ENCODE measurements at regions not wholly inside any gene's neighbourhood (a gene's known extent, or its start where the extent isn't known, plus 50 kb on each side); places are given as distances from the start of the nearest gene placed in this dataset.
A peak's percentile ranks its signal among the peaks of the same experiment; 100 is the strongest.
"Not testable (repeated sequence)": the region's sequence is repeated elsewhere in the genome, so short reads cannot be mapped to it uniquely, and the experiment has no call there.

DNA sequence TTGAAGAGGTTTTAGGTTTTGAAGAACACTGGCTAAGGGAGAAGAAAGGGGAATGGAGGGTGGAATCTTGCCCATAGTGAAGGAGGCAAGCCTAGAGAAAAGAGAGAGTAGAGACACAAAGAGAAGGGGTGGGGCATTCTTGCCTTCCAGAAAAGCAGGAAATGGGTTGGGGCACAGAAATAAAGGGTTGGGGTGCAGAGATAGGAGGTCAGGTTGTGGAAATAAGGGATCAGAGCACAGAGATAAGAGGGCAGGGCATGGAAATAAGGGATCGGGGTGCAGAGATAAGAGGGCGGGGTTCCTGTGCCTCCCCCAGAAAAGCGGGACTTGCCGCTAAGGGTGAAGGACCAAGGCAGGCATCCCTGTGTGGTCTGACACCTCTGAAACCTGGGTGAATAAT is 69.9 kb downstream of the ALG1L2 start:
- H3K4me1 Mint-ChIP-seq, H3K27ac Mint-ChIP-seq, H3K27me3 Mint-ChIP-seq, H3K4me3 Mint-ChIP-seq: not testable (repeated sequence)
- Mint-ChIP-seq H3K9me3 (peaks cover 2 to 18% (median 3%) of the 10 kb centered on the region in 3 donors), H3K36me3 (peaks cover 14% of the 10 kb centered on the region)

DNA sequence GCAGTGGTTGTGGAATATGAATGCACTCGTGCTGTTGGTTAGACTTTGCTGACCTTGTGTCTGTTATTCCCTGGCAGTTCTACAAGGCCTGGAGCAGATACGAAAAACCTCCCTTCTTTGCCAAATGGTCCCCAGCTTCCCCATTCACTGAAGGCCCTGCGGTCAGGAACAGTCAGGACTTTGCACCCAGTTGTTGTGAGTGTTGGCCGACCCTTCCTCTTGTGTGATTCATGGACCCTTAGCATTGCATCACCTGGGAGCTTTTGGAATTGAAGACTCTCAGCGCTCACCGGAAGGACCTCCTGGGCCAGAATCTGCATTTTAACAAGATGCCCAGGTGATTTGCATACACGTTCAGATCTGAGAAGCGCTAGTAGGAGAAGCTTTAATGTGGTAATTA is 71.6 kb downstream of the ALG1L2 start:
- H3K9me3 Mint-ChIP-seq, result peaks cover 2 to 18% (median 3%) of the 10 kb centered on the region in 3 donors
- peaks cover 14% of the 10 kb centered on the region for H3K36me3 Mint-ChIP-seq
- H3K27me3 Mint-ChIP-seq, H3K4me3 Mint-ChIP-seq, H3K4me1 Mint-ChIP-seq, H3K27ac Mint-ChIP-seq: not testable (repeated sequence)

DNA sequence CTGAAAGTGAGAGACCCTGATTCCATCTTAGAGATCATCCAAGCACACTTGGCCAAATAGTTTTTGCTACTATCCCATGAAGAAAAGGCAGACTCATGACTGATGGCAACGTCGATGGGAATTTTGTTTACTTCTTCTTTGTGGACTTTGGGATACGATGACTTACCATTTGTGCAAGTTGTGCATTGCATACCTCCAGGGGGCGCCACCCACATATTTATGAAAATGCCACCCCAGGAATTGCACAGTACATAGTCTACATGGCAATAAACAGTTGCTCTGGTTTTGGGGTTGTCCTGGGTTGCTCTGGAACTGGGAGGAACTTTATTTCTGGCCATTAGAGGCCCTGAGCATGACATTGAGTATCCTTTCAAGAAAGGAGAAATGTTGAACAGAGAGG is 73.8 kb downstream of the ALG1L2 start:
- H3K4me1 Mint-ChIP-seq, H3K4me3 Mint-ChIP-seq, H3K27ac Mint-ChIP-seq, H3K36me3 Mint-ChIP-seq, H3K27me3 Mint-ChIP-seq: not testable (repeated sequence)
- peaks cover 0 to 13% (median 3%) of the 10 kb centered on the region in 3 donors for H3K9me3 Mint-ChIP-seq

DNA sequence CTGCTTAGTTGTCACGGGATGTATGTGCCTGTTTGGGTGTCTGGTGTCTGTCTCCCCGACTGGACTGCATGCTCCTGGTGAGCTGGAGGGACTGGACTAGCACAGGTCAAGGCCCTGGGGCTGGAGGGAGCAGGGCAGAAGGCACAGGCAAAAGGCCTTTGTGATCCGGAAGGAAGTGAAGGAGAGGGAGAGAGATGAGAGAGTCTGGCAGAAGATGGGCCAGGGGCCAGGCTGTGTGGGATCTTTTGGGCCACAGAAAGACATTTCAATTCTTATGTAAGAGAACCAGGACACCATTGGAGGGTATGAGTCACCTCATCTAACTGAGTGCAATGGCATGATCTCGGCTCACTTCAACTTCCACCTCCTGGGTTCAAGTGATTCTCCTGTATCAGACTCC is 85.2 kb downstream of the ALG1L2 start:
- H3K27me3 Mint-ChIP-seq, H3K27ac Mint-ChIP-seq, H3K36me3 Mint-ChIP-seq, H3K4me3 Mint-ChIP-seq, H3K9me3 Mint-ChIP-seq, H3K4me1 Mint-ChIP-seq: not testable (repeated sequence)

DNA sequence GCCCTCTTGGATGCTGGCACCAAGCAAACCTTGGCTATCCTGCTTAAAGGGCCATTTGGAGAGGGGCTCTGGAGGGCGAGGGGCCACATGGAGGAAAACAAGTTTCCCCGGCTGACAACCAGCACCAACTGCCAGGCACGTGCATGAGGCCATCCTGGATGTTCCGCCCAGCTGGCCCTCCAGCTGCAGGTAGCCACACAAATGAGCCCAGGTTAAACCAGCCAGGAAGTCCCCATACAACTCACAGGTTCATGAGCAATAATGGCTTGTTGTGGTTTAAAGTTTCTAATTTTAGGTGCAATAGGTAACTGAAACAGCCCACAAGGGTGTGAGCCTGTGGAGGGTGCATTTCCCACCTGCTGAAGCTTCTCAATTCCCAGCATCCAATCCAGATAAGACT is 93.6 kb downstream of the ALG1L2 start:
- not testable (repeated sequence) for H3K27me3 Mint-ChIP-seq, H3K9me3 Mint-ChIP-seq, H3K36me3 Mint-ChIP-seq, H3K27ac Mint-ChIP-seq, H3K4me3 Mint-ChIP-seq
- peaks cover 11 to 13% (median 11%) of the 10 kb centered on the region in 3 donors for H3K4me1 Mint-ChIP-seq

DNA sequence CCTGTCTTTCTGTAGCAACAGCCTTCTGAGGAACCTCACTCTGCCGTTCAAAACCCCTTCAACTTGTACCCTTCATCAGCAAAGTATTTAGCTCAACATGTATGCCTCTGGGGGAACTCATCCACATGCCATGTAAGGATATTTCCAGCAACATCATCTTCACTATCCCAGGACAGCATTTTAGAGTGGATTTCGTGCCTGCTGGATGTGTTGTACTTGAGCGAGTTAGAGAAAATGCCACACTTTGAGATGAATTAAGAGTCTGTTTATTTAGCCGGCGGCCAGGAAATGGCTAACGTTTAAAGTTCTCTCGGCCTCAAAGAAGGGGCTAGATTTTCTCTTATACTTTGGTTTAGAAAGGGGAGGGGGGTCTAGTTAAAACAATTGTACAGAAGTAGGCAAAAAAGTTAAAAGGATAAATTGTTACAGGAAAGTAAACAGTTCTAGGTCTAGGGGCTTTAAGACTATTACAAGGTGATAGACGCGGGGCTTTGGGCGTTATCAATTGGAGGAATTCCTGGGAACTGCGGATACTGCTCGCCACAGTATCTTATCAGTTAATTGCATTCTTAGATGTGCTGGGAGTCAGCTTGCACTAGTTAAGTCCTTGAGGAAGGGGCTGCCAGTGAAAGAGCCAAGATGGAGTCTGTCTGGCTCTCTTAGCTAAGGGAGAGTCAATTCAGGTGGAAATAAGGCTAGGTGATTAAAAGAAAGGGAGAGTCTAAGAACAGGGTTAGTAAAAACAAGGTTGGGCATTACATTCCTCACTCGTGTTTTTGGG is 95.0 kb downstream of the ALG1L2 start:
- not testable (repeated sequence) for H3K9me3 Mint-ChIP-seq, H3K27me3 Mint-ChIP-seq, H3K4me3 Mint-ChIP-seq, H3K36me3 Mint-ChIP-seq
- Mint-ChIP-seq H3K4me1 (peaks cover 11 to 13% (median 11%) of the 10 kb centered on the region in 3 donors), H3K27ac (peak overlapping the region in 1 of 3 donors; percentile 33)

DNA sequence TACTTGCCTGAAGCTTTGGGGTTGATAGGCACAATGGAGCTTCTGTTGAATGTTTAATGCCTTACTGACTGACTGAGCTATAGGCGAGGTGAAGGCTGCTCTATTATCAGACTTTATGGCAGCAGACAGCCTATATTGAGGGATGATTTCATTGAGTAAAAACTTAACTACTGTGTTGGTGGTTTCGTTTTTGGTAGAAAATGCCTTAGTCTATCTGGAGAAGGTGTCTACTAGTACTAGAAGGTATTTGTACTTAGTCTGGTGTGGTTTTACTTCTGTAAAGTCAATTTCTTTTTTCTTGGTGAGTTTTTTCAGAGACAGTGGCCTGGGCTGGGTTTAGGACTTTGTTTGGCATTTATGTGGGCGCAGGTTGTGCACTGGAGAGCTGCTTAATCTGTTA is 97.2 kb downstream of the ALG1L2 start:
- not testable (repeated sequence) for H3K9me3 Mint-ChIP-seq, H3K27me3 Mint-ChIP-seq, H3K36me3 Mint-ChIP-seq
- Mint-ChIP-seq H3K27ac (peak overlapping the region; percentile 71 to 85 (median 71)), H3K4me3 (peak overlapping the region; percentile 66 to 86 (median 76)), H3K4me1 (peaks cover 11 to 13% (median 11%) of the 10 kb centered on the region in 3 donors)

DNA sequence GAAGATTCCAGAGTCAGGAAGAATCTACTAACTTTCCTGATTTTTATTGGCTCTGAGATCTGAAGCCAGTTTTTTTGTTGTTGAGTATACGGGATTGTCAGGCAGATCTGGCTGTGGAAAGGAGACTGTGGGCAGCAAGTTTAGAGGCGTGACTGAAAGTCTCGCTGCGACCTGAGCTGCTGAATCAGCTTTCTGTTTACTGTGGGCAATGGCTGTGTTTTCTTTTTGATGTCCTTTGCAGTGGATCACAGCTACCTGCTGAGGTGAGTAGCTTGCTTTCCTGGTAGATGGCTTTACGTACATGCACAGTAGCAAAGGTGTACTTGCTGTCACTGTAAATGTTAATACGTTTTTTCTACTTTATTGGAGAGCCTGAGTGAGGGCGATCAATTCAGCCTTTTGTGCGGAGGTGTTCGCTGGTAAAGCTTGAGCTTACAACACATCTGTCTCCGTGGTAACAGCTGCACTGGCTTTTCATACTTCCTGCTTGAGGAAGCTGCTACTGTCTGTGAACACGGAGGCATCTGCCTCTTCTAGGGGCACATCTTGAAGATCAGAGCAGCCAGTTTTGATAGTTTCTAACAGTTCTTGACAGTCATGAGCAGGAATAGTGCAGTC is 97.8 kb downstream of the ALG1L2 start:
- peaks cover 11 to 13% (median 11%) of the 10 kb centered on the region in 3 donors for H3K4me1 Mint-ChIP-seq
- not testable (repeated sequence) for H3K9me3 Mint-ChIP-seq, H3K36me3 Mint-ChIP-seq, H3K27me3 Mint-ChIP-seq
- peak overlapping the region; percentile 66 to 86 (median 76) for H3K4me3 Mint-ChIP-seq
- H3K27ac Mint-ChIP-seq, result peak overlapping the region; percentile 71 to 85 (median 71)

DNA sequence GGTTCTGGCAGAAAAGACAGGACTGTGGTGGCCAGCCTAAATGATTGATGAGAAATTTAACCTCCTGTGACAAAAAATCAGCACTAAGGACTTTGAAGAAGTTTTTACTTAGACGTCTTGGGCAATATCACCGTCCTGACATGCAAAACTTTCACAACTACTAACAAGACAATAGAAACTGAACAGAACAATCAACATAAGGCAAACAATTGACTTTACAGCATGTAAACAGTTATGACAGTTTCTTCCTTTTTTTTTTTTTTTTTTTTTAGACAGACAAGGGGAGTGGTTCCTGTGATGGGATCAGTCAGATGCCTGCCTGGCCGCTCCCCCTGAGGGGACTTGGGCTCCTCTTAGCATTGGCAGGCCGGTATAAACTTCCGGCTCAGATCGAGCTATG is 100.8 kb downstream of the ALG1L2 start:
- H3K4me1 Mint-ChIP-seq, result peaks cover 11 to 13% (median 11%) of the 10 kb centered on the region in 3 donors
- H3K27me3 Mint-ChIP-seq, H3K36me3 Mint-ChIP-seq, H3K27ac Mint-ChIP-seq, H3K9me3 Mint-ChIP-seq, H3K4me3 Mint-ChIP-seq: not testable (repeated sequence)

DNA sequence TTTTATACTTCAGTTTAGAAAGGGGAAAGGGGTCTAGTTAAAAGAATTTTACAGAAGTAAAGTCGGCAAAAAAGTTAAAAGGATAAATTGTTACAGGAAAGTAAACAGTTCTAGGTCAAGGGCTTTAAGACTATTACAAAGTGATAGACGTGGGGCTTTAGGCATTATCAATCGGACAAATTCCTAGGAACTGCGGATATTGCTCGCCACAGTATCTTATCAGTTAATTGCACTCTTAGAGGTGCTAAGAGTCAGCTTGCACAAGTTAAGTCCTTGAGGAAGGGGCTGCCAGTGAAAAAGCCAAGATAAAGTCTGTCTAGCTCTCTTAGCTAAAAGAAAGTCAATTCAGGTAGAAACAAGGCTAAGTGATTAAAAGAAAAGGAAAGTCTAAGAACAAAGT is 102.1 kb downstream of the ALG1L2 start:
- not testable (repeated sequence) for H3K4me3 Mint-ChIP-seq, H3K9me3 Mint-ChIP-seq, H3K27me3 Mint-ChIP-seq, H3K27ac Mint-ChIP-seq, H3K36me3 Mint-ChIP-seq
- peaks cover 11 to 13% (median 11%) of the 10 kb centered on the region in 3 donors for H3K4me1 Mint-ChIP-seq

DNA sequence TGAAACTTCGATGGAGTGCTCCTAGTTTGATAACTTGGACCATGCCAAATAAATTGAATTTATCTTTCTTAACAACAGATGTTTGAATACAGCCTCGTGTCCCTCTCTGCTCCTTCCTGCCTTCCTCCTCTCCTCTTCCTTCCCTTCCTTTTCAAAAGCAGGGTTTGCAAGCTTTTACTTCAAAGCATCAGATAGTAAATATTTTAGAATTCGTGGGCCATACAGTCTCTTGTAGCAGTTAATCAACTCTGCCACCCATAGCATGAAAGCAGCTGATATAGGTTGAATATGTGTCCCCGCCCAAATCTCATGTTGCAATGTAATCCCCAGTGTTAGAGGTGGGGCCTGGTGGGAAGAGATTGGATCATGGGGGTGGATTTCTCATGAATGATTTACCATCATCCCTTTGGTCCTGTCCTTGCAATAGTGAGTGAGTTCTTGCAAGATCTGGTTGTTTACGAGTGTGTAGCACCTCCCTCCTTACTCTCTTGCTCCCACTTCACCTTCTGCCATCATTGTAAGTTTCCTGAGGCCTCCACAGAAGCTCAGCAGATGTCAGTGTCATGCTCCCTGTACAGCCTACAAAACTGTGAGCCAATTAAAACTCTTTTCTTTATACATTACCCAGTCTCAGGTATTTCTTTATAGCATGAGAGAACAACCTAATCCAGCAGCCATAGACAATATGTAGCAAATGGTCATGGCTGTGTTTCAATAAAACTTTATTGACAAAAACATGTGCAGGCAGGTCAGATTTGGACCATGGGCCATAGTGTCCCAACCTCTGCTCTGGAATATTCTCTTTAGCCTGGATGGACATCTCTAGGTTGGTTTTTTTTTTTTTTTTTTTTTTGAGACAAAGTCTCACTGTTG is 102.8 kb downstream of the ALG1L2 start:
- not testable (repeated sequence) for H3K4me3 Mint-ChIP-seq, H3K27ac Mint-ChIP-seq, H3K4me1 Mint-ChIP-seq, H3K9me3 Mint-ChIP-seq, H3K36me3 Mint-ChIP-seq, H3K27me3 Mint-ChIP-seq

DNA sequence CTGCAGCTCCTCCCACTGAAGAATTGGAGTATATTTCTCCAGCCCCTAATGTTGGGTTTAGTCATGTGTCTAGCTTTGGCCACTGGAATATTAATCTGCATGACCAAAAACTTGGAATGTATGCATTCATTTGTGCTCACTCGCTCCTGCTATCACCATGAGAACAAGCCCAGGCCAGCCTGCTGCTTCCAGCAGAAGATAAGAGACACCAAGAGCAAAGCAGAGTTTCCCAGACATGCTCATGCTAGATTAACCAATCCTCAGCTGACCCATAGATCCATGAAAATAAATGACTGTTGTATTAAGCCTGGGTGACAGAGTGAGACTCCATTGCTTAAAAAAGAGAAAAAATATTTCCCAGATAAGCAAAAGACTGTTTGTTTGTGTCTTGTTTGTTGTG is 119.6 kb downstream of the ALG1L2 start:
- H3K9me3 Mint-ChIP-seq, H3K4me1 Mint-ChIP-seq, H3K27me3 Mint-ChIP-seq, H3K4me3 Mint-ChIP-seq, H3K36me3 Mint-ChIP-seq, H3K27ac Mint-ChIP-seq: not testable (repeated sequence)

DNA sequence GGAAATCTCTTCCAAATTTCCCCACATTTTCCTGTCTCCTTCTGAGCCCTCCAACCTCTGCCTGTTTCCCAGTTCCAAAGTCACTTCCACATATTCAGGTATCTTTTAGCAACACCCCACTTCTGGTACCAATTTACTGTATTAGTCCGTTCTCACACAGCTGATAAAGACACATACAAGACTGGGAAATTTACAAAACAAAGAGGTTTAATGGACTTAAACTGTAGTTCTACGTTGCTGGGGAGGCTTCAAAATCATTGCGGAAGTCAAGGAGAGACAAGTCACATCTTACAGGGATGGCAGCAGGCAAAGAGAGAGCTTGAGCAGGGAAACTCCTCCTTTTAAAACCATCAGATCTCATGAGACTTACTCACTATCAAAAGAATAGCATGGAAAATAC is 122.0 kb downstream of the ALG1L2 start:
- H3K36me3 Mint-ChIP-seq, H3K27ac Mint-ChIP-seq, H3K9me3 Mint-ChIP-seq, H3K27me3 Mint-ChIP-seq, H3K4me1 Mint-ChIP-seq: not testable (repeated sequence)
- peak overlapping the region in 1 of 4 donors; percentile 67 for H3K4me3 Mint-ChIP-seq

DNA sequence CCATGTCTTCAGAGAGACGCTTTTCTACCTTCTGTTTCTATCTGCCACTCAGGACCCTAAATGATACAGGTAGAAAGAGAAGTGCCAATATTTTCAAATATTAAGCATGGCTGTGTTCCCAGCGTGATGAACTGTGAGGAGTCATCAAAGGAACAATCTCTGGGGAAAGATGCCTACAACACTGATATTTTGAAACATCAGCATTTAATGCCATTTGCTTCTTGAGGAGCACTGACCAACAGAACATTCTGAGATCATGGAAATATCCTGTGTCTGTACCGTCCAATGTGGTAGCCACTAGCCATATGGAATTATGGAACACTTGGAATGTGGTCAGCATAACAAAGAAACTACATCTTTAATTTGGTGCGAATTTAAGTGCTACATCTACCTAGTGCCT is 117.9 kb upstream of the COL6A5 start:
- Mint-ChIP-seq H3K4me1 (no peaks in the 10 kb centered on the region), H3K9me3 (peaks cover 0 to 2% (median 0%) of the 10 kb centered on the region in 3 donors), H3K4me3 (no peak overlapping the region), H3K27me3 (no peaks in the 10 kb centered on the region), H3K36me3 (no peaks in the 10 kb centered on the region), H3K27ac (no peak overlapping the region)

DNA sequence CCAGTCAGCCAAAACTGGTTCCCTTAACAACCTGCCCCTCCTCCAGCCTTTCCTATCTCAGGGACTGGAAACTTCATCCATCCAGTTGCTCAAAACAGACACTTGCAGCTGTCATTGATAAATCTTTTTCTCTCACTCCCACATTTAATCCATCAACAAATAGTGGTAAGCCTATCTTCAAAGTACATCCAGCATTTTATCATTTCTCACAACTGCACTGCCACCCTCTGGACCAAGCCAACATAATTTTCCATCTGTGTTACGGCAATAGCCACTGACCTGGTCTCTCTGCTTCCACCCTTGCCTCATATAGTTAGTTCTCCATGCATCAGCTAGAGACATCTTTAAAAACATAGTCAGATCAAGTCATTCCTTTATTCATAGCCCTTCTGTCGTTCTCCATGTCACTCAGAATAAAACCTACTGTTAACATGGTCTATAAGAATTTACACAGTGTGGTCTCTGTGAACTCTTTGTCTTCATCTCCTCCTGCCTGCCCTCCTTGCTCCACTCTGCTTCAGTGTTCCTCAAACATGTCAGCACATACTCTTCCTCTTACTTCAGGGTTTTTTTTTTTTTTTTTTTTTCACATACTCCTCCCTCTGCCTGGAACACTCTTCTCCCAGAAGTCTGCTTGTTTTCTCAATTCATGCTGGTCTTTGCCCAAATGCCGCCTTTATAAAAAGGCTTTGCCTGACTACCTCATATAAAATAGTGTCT is 102.5 kb upstream of the COL6A5 start:
- peaks cover 3% of the 10 kb centered on the region for H3K27me3 Mint-ChIP-seq

More for the DNA sequence above, 102.5 kb upstream of the COL6A5 start:
- peaks cover 0 to 1% (median 0%) of the 10 kb centered on the region in 3 donors for H3K4me1 Mint-ChIP-seq
- H3K9me3 Mint-ChIP-seq, result peaks cover 0 to 4% (median 0%) of the 10 kb centered on the region in 3 donors
- no peak overlapping the region for H3K4me3 Mint-ChIP-seq
- no peak overlapping the region for H3K27ac Mint-ChIP-seq
- H3K36me3 Mint-ChIP-seq, result no peaks in the 10 kb centered on the region

All from IgD-negative memory B cell (primary cell).